ENCODE measurements at regions not wholly inside any gene's neighbourhood (a gene's known extent, or its start where the extent isn't known, plus 50 kb on each side); places are given as distances from the start of the nearest gene placed in this dataset.

DNA sequence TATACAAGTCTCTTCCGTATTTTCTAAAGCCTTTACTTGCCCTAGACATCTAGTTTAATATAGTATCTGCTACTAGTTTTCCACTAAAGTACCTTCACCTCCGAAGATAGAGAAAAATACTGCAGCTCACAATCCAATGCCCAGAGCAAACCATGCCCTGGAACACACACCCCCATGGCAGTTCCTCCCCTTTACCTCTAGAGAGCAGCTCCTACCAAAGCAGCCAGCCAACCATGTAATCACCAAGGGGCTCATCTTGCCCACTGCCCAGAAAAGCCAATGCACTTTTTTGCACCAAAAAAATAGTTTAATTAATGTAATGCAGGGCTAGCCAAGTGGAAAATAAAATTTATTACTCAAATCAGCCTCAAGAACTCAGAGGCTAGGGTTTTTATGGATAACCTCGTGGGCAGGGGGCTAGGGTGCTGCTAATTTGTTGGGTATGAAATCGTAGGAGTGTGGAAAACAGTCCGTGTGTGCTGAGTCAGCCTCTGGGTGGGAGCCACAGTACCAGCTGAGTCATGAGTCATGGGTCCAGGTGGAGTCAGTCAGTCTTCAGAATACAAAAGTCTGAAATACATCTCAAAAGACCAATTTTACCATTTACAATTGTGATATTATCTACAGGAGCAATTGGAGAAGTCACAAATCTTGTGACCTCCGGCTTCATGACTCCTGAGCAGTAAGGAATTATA, 120.1 kb upstream of the ACO1 start:
- POLR2A ChIA-PET = no interaction called here
- Histone ChIP-seq H3K4me1 (ENCODE audit: control insufficient read depth, insufficient read depth, low read length) (no peaks in the 10 kb centered on the region), H3K27ac (ENCODE audit: extremely low read depth, low read depth, low read length) (no peak overlapping the region), H3K9me3 (ENCODE audit: control insufficient read depth, insufficient read depth, low read depth, low read length) (no peaks in the 10 kb centered on the region), H3K36me3 (ENCODE audit: control insufficient read depth in 2 of 2, insufficient read depth in 1 of 2, low read length in 2 of 2) (no peaks in the 10 kb centered on the region), H3K4me3 (ENCODE audit: low read depth, low read length) (no peak overlapping the region)
- CTCF ChIA-PET = interaction anchor here (0.5 to 1.7 kb wide), 3 partner anchors 12 to 745 kb away, joined by 3 to 4 read pairs (median 3); no protein-coding TSS in a partner anchor
- TF ChIP-seq, protein P1, sequence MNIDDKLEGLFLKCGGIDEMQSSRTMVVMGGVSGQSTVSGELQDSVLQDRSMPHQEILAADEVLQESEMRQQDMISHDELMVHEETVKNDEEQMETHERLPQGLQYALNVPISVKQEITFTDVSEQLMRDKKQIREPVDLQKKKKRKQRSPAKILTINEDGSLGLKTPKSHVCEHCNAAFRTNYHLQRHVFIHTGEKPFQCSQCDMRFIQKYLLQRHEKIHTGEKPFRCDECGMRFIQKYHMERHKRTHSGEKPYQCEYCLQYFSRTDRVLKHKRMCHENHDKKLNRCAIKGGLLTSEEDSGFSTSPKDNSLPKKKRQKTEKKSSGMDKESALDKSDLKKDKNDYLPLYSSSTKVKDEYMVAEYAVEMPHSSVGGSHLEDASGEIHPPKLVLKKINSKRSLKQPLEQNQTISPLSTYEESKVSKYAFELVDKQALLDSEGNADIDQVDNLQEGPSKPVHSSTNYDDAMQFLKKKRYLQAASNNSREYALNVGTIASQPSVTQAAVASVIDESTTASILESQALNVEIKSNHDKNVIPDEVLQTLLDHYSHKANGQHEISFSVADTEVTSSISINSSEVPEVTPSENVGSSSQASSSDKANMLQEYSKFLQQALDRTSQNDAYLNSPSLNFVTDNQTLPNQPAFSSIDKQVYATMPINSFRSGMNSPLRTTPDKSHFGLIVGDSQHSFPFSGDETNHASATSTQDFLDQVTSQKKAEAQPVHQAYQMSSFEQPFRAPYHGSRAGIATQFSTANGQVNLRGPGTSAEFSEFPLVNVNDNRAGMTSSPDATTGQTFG (tag by site-specific recombination; IDR thresholded peaks at IDR 0.05; ENCODE audit: borderline replicate concordance) = no peak

DNA sequence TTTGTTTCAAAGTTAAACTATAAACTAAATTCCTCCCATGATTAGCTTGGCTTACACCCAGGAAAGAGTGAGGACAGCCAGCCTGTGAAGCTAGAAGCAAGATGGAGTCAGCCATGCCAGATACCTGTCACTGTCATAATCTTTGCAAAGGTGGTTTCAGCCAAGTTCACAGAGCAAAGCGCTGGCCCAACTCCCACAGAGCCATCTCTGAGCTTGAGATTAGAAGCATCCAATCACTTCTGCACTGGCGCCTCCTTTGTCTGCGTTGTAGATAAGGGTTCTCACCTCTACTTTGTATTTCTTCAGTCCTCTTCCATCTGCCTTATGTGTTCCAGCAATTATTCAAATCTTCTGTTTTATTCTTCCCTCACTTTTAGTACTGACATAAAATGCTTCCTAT, 119.4 kb upstream of the ACO1 start:
- H3K4me1 ChIP-seq (ENCODE audit: control insufficient read depth, insufficient read depth, low read length) = no peaks in the 10 kb centered on the region
- H3K9me3 ChIP-seq (ENCODE audit: control insufficient read depth, insufficient read depth, low read depth, low read length) = no peaks in the 10 kb centered on the region
- H3K27ac ChIP-seq (ENCODE audit: extremely low read depth, low read depth, low read length) = no peak overlapping the region
- ChIA-PET POLR2A (no interaction called here), CTCF (interaction anchor here (1.7 kb wide), 1 partner anchor 13 kb away, joined by 4 read pairs; no protein-coding TSS in a partner anchor)
- TF ChIP-seq ZNF2 (tag by site-specific recombination; IDR thresholded peaks at IDR 0.05) (no peak), ZFP37 (tag by site-specific recombination; IDR thresholded peaks at IDR 0.05) (no peak), REPIN1 (tag by site-specific recombination; IDR thresholded peaks at IDR 0.05; ENCODE audit: low read depth) (no peak), ZIC2 (tag by site-specific recombination; IDR thresholded peaks at IDR 0.05) (no peak), ZNF785 (tag by site-specific recombination; IDR thresholded peaks at IDR 0.05) (no peak), SP2 (tag by site-specific recombination; IDR thresholded peaks at IDR 0.05) (no peak), ZNF223 (tag by site-specific recombination; IDR thresholded peaks at IDR 0.05) (no peak), ZNF514 (tag by site-specific recombination; IDR thresholded peaks at IDR 0.05) (no peak), ZNF585B (tag by site-specific recombination; IDR thresholded peaks at IDR 0.05) (no peak), ZNF830 (tag by site-specific recombination; IDR thresholded peaks at IDR 0.05; ENCODE audit: low read depth) (no peak), ZNF529 (tag by site-specific recombination; IDR thresholded peaks at IDR 0.05; ENCODE audit: insufficient replicate concordance) (no peak), ZNF133 (tag by site-specific recombination; IDR thresholded peaks at IDR 0.05) (no peak)
- TF ChIP-seq, protein P2, sequence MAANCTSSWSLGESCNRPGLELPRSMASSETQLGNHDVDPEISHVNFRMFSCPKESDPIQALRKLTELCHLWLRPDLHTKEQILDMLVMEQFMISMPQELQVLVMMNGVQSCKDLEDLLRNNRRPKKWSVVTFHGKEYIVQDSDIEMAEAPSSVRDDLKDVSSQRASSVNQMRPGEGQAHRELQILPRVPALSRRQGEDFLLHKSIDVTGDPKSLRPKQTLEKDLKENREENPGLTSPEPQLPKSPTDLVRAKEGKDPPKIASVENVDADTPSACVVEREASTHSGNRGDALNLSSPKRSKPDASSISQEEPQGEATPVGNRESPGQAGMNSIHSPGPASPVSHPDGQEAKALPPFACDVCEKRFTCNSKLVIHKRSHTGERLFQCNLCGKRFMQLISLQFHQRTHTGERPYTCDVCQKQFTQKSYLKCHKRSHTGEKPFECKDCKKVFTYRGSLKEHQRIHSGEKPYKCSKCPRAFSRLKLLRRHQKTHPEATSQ (tag by site-specific recombination; IDR thresholded peaks at IDR 0.05) = no peak
- TF ChIP-seq, protein P3, sequence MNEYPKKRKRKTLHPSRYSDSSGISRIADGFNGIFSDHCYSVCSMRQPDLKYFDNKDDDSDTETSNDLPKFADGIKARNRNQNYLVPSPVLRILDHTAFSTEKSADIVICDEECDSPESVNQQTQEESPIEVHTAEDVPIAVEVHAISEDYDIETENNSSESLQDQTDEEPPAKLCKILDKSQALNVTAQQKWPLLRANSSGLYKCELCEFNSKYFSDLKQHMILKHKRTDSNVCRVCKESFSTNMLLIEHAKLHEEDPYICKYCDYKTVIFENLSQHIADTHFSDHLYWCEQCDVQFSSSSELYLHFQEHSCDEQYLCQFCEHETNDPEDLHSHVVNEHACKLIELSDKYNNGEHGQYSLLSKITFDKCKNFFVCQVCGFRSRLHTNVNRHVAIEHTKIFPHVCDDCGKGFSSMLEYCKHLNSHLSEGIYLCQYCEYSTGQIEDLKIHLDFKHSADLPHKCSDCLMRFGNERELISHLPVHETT (tag by site-specific recombination; IDR thresholded peaks at IDR 0.05) = no peak
- TF ChIP-seq, protein P4, sequence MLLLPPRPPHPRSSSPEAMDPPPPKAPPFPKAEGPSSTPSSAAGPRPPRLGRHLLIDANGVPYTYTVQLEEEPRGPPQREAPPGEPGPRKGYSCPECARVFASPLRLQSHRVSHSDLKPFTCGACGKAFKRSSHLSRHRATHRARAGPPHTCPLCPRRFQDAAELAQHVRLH (tag by site-specific recombination; IDR thresholded peaks at IDR 0.05) = no peak
- TF ChIP-seq, protein P5, sequence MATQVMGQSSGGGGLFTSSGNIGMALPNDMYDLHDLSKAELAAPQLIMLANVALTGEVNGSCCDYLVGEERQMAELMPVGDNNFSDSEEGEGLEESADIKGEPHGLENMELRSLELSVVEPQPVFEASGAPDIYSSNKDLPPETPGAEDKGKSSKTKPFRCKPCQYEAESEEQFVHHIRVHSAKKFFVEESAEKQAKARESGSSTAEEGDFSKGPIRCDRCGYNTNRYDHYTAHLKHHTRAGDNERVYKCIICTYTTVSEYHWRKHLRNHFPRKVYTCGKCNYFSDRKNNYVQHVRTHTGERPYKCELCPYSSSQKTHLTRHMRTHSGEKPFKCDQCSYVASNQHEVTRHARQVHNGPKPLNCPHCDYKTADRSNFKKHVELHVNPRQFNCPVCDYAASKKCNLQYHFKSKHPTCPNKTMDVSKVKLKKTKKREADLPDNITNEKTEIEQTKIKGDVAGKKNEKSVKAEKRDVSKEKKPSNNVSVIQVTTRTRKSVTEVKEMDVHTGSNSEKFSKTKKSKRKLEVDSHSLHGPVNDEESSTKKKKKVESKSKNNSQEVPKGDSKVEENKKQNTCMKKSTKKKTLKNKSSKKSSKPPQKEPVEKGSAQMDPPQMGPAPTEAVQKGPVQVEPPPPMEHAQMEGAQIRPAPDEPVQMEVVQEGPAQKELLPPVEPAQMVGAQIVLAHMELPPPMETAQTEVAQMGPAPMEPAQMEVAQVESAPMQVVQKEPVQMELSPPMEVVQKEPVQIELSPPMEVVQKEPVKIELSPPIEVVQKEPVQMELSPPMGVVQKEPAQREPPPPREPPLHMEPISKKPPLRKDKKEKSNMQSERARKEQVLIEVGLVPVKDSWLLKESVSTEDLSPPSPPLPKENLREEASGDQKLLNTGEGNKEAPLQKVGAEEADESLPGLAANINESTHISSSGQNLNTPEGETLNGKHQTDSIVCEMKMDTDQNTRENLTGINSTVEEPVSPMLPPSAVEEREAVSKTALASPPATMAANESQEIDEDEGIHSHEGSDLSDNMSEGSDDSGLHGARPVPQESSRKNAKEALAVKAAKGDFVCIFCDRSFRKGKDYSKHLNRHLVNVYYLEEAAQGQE (tag by site-specific recombination; IDR thresholded peaks at IDR 0.05) = no peak
- H3K36me3 ChIP-seq (ENCODE audit: control insufficient read depth in 2 of 2, insufficient read depth in 1 of 2, low read length in 2 of 2) = no peaks in the 10 kb centered on the region
- no peak overlapping the region for H3K4me3 ChIP-seq (ENCODE audit: low read depth, low read length)

Measured in HEK293 (cell line).